ENCODE measurements at regions not wholly inside any gene's neighbourhood (a gene's known extent, or its start where the extent isn't known, plus 50 kb on each side); places are given as distances from the start of the nearest gene placed in this dataset.

DNA sequence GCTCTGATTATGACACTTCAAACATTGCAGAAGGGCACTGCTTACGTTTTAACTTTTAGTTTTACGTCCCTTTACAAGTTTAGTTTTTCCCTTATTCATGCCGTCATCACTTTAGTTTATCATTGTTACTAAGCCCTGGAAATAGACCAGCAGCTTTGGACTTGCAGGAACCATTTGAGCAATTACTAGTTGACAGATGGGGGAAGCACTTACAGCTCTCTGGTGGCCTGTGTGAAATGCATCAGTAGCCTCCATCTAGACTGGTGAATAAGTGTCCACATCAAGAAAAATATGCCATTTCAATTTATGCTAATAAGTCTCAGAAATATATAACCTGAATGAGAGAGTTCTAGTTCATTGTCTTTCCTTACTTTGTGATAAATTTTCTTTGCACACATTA, 194.9 kb upstream of the GRM3 start:
- TF ChIP-seq, protein P1, sequence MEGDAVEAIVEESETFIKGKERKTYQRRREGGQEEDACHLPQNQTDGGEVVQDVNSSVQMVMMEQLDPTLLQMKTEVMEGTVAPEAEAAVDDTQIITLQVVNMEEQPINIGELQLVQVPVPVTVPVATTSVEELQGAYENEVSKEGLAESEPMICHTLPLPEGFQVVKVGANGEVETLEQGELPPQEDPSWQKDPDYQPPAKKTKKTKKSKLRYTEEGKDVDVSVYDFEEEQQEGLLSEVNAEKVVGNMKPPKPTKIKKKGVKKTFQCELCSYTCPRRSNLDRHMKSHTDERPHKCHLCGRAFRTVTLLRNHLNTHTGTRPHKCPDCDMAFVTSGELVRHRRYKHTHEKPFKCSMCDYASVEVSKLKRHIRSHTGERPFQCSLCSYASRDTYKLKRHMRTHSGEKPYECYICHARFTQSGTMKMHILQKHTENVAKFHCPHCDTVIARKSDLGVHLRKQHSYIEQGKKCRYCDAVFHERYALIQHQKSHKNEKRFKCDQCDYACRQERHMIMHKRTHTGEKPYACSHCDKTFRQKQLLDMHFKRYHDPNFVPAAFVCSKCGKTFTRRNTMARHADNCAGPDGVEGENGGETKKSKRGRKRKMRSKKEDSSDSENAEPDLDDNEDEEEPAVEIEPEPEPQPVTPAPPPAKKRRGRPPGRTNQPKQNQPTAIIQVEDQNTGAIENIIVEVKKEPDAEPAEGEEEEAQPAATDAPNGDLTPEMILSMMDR (IDR thresholded peaks at IDR 0.05; ENCODE audit: low read depth, low read length, missing input control) = no peak
- TF ChIP-seq SP1 (IDR thresholded peaks at IDR 0.05) (no peak), EGR1 (IDR thresholded peaks at IDR 0.05; ENCODE audit: low read depth in 2 of 2) (no peak), TAF1 (conservative IDR thresholded peaks at IDR 0.05) (no peak), JUND (IDR thresholded peaks at IDR 0.05) (no peak)
- TF ChIP-seq, protein P2, sequence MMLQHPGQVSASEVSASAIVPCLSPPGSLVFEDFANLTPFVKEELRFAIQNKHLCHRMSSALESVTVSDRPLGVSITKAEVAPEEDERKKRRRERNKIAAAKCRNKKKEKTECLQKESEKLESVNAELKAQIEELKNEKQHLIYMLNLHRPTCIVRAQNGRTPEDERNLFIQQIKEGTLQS (IDR thresholded peaks at IDR 0.05) = no peak
- TF ChIP-seq, protein P3, sequence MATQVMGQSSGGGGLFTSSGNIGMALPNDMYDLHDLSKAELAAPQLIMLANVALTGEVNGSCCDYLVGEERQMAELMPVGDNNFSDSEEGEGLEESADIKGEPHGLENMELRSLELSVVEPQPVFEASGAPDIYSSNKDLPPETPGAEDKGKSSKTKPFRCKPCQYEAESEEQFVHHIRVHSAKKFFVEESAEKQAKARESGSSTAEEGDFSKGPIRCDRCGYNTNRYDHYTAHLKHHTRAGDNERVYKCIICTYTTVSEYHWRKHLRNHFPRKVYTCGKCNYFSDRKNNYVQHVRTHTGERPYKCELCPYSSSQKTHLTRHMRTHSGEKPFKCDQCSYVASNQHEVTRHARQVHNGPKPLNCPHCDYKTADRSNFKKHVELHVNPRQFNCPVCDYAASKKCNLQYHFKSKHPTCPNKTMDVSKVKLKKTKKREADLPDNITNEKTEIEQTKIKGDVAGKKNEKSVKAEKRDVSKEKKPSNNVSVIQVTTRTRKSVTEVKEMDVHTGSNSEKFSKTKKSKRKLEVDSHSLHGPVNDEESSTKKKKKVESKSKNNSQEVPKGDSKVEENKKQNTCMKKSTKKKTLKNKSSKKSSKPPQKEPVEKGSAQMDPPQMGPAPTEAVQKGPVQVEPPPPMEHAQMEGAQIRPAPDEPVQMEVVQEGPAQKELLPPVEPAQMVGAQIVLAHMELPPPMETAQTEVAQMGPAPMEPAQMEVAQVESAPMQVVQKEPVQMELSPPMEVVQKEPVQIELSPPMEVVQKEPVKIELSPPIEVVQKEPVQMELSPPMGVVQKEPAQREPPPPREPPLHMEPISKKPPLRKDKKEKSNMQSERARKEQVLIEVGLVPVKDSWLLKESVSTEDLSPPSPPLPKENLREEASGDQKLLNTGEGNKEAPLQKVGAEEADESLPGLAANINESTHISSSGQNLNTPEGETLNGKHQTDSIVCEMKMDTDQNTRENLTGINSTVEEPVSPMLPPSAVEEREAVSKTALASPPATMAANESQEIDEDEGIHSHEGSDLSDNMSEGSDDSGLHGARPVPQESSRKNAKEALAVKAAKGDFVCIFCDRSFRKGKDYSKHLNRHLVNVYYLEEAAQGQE (IDR thresholded peaks at IDR 0.05) = no peak
- TF ChIP-seq, protein P4, sequence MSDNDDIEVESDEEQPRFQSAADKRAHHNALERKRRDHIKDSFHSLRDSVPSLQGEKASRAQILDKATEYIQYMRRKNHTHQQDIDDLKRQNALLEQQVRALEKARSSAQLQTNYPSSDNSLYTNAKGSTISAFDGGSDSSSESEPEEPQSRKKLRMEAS (IDR thresholded peaks at IDR 0.05) = no peak

Measured in liver (tissue), 3 donors.